B cell (primary cell): ENCODE measurements at regions not wholly inside any gene's neighbourhood (a gene's known extent, or its start where the extent isn't known, plus 50 kb on each side); places are given as distances from the start of the nearest gene placed in this dataset.

Experiments used
- CTCF ChIP-seq: fragments of 200-600 bp; IDR thresholded peaks from one replicate; pipeline ENCODE4 v1.8.0; 2022; ENCODE audit warnings: antibody characterized with exemption, mild to moderate bottlenecking
- EZH2 ChIP-seq: IDR thresholded peaks from 2 replicates; pipeline ENCODE4 v1.6.1; 2012; ENCODE audit warnings: borderline replicate concordance, low read depth, mild to moderate bottlenecking, moderate library complexity, low read length; ENCODE audit not compliant: insufficient read depth, poor library complexity, severe bottlenecking

GRCh38 chr3:25854214-25854613 lies 64.3 kb downstream of the OXSM start:
- TF ChIP-seq CTCF, result no peak
- TF ChIP-seq EZH2, result no peak
